MM.1S (cell line): ENCODE measurements at regions not wholly inside any gene's neighbourhood (a gene's known extent, or its start where the extent isn't known, plus 50 kb on each side); places are given as distances from the start of the nearest gene placed in this dataset.

ENCODE experiments used
- DNase-seq: peaks from one replicate; pipeline ENCODE4 v3.0.0-alpha.2; 2015
- H2AFZ ChIP-seq: fragments of 300-600 bp; sonication (generic); 2 replicates; pipeline ENCODE4 v1.6.0; 2016; ENCODE audit warnings: antibody characterized with exemption, low read length
- H3F3A ChIP-seq: fragments of 300-600 bp; sonication (generic); 2 replicates; pipeline ENCODE4 v1.6.1; 2016; ENCODE audit warnings: mild to moderate bottlenecking, antibody characterized with exemption, low read length, moderate library complexity, mixed read lengths; ENCODE audit not compliant: insufficient read depth
- H3K27ac ChIP-seq: fragments of 300-600 bp; sonication (generic); 2 replicates; pipeline ENCODE4 v1.5.1; 2016; ENCODE audit warnings: mild to moderate bottlenecking, low read length
- H3K27me3 ChIP-seq: fragments of 300-600 bp; sonication (generic); replicated peaks from 2 replicates; pipeline ENCODE4 v1.6.0; 2016; ENCODE audit warnings: low read length; ENCODE audit not compliant: insufficient read depth
- H3K36me3 ChIP-seq: fragments of 300-600 bp; sonication (generic); replicated peaks from 2 replicates; pipeline ENCODE4 v1.6.1; 2016; ENCODE audit warnings: mild to moderate bottlenecking, low read length, mixed read lengths; ENCODE audit not compliant: insufficient read depth
- H3K4me1 ChIP-seq: fragments of 300-600 bp; sonication (generic); 2 replicates; pipeline ENCODE4 v1.6.1; 2016; ENCODE audit warnings: low read length, mixed read lengths
- H3K4me2 ChIP-seq: fragments of 300-600 bp; sonication (generic); 2 replicates; pipeline ENCODE4 v1.6.0; 2016; ENCODE audit warnings: low read depth, low read length
- H3K4me3 ChIP-seq: fragments of 300-600 bp; sonication (generic); 2 replicates; pipeline ENCODE4 v1.5.1; 2016; ENCODE audit warnings: low read length, mixed read lengths
- H3K79me2 ChIP-seq: fragments of 300-600 bp; sonication (generic); 2 replicates; pipeline ENCODE4 v1.6.1; 2016; ENCODE audit warnings: mixed run types, low read length, mixed read lengths
- H3K9ac ChIP-seq: fragments of 300-600 bp; sonication (generic); 2 replicates; pipeline ENCODE4 v1.6.1; 2016; ENCODE audit warnings: low read length, mixed read lengths
- H3K9me2 ChIP-seq: fragments of 300-600 bp; sonication (generic); replicated peaks from 2 replicates; pipeline ENCODE4 v1.6.1; 2016; ENCODE audit warnings: mild to moderate bottlenecking, low read length, mixed read lengths; ENCODE audit not compliant: insufficient read depth
- H3K9me3 ChIP-seq: fragments of 300-600 bp; sonication (generic); replicated peaks from 2 replicates; pipeline ENCODE4 v1.6.1; 2016; ENCODE audit warnings: mild to moderate bottlenecking, low read length, mixed read lengths; ENCODE audit not compliant: insufficient read depth
- H4K20me1 ChIP-seq: fragments of 300-600 bp; sonication (generic); 2 replicates; pipeline ENCODE4 v1.6.1; 2016; ENCODE audit warnings: mild to moderate bottlenecking, low read length, moderate library complexity, mixed read lengths; ENCODE audit not compliant: insufficient read depth
- EZH2 ChIP-seq: fragments of 300-600 bp; sonication (generic); optimal IDR thresholded peaks from 2 replicates; pipeline ENCODE3; 2017; ENCODE audit warnings: low read depth, mild to moderate bottlenecking, antibody characterized with exemption, low read length, mixed read lengths
- EZH2phosphoT487 ChIP-seq: fragments of 300-600 bp; sonication (generic); IDR thresholded peaks from 2 replicates; pipeline ENCODE4 v1.6.1; 2018; ENCODE audit warnings: antibody characterized with exemption, low read length
- TF ChIP-seq, protein P1 (sequence below): fragments of 300-600 bp; sonication (generic); IDR thresholded peaks from 2 replicates; pipeline ENCODE4 v1.5.1; 2016; ENCODE audit warnings: antibody characterized with exemption, low read length, mixed read lengths

DNA sequence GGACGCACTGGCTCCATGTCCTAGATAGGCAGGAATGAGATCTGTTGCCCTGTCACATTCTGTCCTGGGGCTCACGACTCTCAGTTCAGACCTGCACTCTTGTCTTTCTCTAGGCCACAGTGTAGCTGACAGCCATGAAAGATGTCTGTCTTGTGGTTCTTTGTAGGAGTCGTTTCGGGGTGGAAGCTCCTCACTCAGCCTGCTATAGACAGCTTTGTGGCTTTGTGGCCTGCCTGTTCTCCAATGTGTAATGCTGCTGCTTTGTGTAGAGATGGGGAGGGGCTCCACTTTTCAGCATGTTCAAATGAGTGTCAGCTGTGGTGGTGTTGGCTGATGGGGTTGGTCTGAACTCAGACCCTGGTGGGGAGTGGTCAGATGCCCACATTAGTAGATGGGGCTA lies 410.7 kb downstream of the ACTR3B start:
- no peak for DNase-seq
- Histone ChIP-seq H3F3A (no peaks in the 10 kb centered on the region), H3K27ac (no peak overlapping the region), H3K79me2 (no peaks in the 10 kb centered on the region), H3K36me3 (no peaks in the 10 kb centered on the region), H3K9me2 (no peaks in the 10 kb centered on the region), H3K4me1 (no peaks in the 10 kb centered on the region), H3K4me2 (no peak overlapping the region), H3K4me3 (no peak overlapping the region), H2AFZ (no peak overlapping the region), H3K9ac (no peak overlapping the region), H3K9me3 (no peaks in the 10 kb centered on the region), H3K27me3 (no peaks in the 10 kb centered on the region), H4K20me1 (no peaks in the 10 kb centered on the region)
- TF ChIP-seq EZH2, result no peak
- no peak for TF ChIP-seq EZH2phosphoT487
- TF ChIP-seq, protein P1, sequence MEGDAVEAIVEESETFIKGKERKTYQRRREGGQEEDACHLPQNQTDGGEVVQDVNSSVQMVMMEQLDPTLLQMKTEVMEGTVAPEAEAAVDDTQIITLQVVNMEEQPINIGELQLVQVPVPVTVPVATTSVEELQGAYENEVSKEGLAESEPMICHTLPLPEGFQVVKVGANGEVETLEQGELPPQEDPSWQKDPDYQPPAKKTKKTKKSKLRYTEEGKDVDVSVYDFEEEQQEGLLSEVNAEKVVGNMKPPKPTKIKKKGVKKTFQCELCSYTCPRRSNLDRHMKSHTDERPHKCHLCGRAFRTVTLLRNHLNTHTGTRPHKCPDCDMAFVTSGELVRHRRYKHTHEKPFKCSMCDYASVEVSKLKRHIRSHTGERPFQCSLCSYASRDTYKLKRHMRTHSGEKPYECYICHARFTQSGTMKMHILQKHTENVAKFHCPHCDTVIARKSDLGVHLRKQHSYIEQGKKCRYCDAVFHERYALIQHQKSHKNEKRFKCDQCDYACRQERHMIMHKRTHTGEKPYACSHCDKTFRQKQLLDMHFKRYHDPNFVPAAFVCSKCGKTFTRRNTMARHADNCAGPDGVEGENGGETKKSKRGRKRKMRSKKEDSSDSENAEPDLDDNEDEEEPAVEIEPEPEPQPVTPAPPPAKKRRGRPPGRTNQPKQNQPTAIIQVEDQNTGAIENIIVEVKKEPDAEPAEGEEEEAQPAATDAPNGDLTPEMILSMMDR, result no peak

DNA sequence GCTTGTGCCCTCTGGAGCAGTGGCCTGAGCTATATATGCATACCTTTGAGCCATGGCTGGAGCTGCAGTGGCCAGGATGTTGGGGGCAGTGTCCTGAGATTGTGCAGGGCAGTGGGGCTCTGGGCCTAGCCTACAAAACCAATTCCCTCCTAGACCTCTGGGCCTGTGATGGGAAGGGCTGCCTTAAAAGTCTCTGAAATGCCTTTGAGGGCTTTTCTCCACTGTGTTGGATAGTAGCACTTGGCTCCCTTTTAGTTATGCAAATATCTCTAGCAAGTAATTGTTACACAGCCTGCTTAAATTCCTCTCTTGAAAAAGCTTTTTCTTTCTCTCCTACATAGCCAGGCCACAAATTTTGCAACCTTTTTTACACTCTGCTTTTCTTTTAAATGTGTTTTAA lies 426.4 kb downstream of the ACTR3B start:
- Histone ChIP-seq H3K9ac (no peak overlapping the region), H3K9me3 (no peaks in the 10 kb centered on the region), H3K27ac (no peak overlapping the region), H3K4me1 (no peaks in the 10 kb centered on the region), H3K27me3 (no peaks in the 10 kb centered on the region), H3K9me2 (no peaks in the 10 kb centered on the region), H3K4me3 (no peak overlapping the region), H3K4me2 (no peak overlapping the region), H3F3A (no peaks in the 10 kb centered on the region), H2AFZ (no peak overlapping the region), H3K36me3 (no peaks in the 10 kb centered on the region), H3K79me2 (no peaks in the 10 kb centered on the region), H4K20me1 (no peaks in the 10 kb centered on the region)
- DNase-seq, result no peak
- no peak for TF ChIP-seq EZH2
- TF ChIP-seq, protein P1, result no peak
- no peak for TF ChIP-seq EZH2phosphoT487

DNA sequence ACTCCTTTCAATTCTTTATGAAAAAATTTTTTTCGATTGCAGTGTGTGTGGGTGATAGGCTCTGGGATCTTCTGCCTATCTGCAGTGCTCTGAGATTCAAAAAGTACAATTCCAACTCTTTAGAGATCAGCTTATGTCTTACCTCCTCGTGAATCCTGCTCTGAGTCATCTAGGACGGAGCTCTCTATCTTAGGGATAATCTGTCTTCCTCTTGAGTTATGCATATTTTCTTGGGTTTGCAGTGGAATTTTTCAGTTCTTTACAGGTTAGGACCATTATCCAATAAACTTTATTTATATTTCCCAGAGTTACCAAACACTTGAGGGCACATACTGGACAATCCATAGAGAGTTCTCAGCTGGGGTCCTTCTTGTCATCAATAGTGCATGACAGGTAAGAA lies 428.6 kb downstream of the ACTR3B start:
- no peak for TF ChIP-seq EZH2phosphoT487
- no peak for TF ChIP-seq EZH2
- TF ChIP-seq, protein P1, result no peak
- Histone ChIP-seq H3K9me3 (no peaks in the 10 kb centered on the region), H3K27ac (no peak overlapping the region), H3K4me1 (no peaks in the 10 kb centered on the region), H3K4me3 (no peak overlapping the region), H2AFZ (no peak overlapping the region), H3K4me2 (no peak overlapping the region), H3K27me3 (no peaks in the 10 kb centered on the region), H3K36me3 (no peaks in the 10 kb centered on the region), H3K9me2 (no peaks in the 10 kb centered on the region), H4K20me1 (no peaks in the 10 kb centered on the region), H3F3A (no peaks in the 10 kb centered on the region), H3K79me2 (no peaks in the 10 kb centered on the region), H3K9ac (no peak overlapping the region)
- no peak for DNase-seq
